Esophagus squamous epithelium (tissue), 5 donors: ENCODE measurements at regions not wholly inside any gene's neighbourhood (a gene's known extent, or its start where the extent isn't known, plus 50 kb on each side); places are given as distances from the start of the nearest gene placed in this dataset.
A peak's percentile ranks its signal among the peaks of the same experiment; 100 is the strongest.

Experiments used
- DNase-seq: peaks from one replicate; lab custom pipeline; 2025; lab: John Stamatoyannopoulos, UW
- H3K27ac ChIP-seq, 4 donors: fragments of 200-600 bp; sonication (generic); one replicate each; pipeline ENCODE4 v1.5.1; 2016 to 2019; ENCODE audit warnings: mild to moderate bottlenecking in 1 of 4
- H3K27me3 ChIP-seq, 4 donors: fragments of 200-600 bp; sonication (generic); 1 replicate in 3 of 4; 2 replicates in 1 of 4; pipeline versions ENCODE4 v1.5.1 to v1.6.0; 2017 to 2021; ENCODE audit warnings: antibody characterized with exemption in 1 of 4
- H3K36me3 ChIP-seq, 3 donors: fragments of 200-600 bp; sonication (generic); one replicate each; pipeline ENCODE4 v1.5.1; 2016 to 2019
- H3K4me1 ChIP-seq, 3 donors: fragments of 200-600 bp; sonication (generic); one replicate each; pipeline ENCODE4 v1.5.1; 2017 to 2019
- H3K4me3 ChIP-seq, 4 donors: fragments of 200-600 bp; sonication (generic); 1 replicate in 3 of 4; 2 replicates in 1 of 4; pipeline ENCODE4 v1.5.1; 2016 to 2019; ENCODE audit warnings: mild to moderate bottlenecking in 2 of 4, moderate library complexity in 1 of 4
- H3K9me3 ChIP-seq, 3 donors: fragments of 200-600 bp; sonication (generic); one replicate each; pipeline ENCODE4 v1.5.1; 2016 to 2019
- POLR2A ChIP-seq, 4 donors: fragments of 450-650 bp; IDR thresholded peaks; one replicate each; pipeline ENCODE4 v1.6.1; 2017; ENCODE audit warnings: antibody characterized with exemption in 4 of 4, mild to moderate bottlenecking in 4 of 4, moderate library complexity in 3 of 4
- WGBS, 2 donors: methylation state at CpG; one replicate each; pipeline ENCODE4 v1.1.5; 2018; 5-methylcytosine and 5-hydroxymethylcytosine counted together
- intact Hi-C: fragments of 100-400 bp; cut with DNase I; formaldehyde crosslinking; loops from one replicate; pipeline ENCODE4 v1.15.0; 2022
- TF ChIP-seq, protein P1 (sequence below), 6 experiments: fragments of 450-650 bp in 4 of 6; fragments of 200-600 bp in 2 of 6; sonication (generic) in 2 of 6; IDR thresholded peaks; one replicate each; pipeline ENCODE4 v1.5.1; 2016 to 2019; ENCODE audit warnings: antibody characterized with exemption in 6 of 6, mild to moderate bottlenecking in 4 of 6, moderate library complexity in 4 of 6
- donor health status: DM: yes; HTN: yes; CAD: no.

DNA sequence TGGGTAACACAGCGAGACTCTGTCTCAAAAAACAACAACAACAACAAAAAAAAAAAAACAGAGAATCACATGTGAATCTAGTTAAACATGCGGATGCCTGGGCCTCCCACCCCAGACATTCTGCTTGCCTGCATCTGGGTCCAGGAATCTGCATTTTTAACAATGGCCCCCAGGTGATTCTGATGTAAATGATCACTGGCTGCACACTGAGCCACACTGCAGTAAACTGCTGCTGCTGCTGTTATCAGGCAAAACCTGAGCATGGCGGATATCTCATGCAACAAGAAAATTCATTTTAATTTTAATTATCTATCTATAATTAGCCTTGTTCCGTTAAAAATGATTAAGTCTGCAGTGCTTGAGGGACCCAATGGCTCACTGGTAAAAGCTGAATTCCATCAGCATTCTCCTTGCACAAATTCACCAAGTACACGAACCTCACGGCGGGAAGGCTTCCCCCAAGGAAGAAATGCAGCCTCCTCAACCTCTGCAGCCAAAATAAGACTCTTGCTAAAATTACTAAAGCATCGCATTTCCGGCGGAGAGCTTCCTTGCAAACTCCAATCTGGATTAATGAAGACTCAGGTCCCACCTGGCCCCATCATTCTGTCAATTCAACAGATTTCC, 81.6 kb upstream of the SNX9 start:
- Histone ChIP-seq H3K27me3 (no peaks in the 10 kb centered on the region), H3K27ac (peak overlapping the region in 2 of 4 donors; percentile 6 to 56), H3K36me3 (no peaks in the 10 kb centered on the region), H3K4me1 (peaks cover 0 to 8% (median 0%) of the 10 kb centered on the region in 3 donors), H3K4me3 (no peak overlapping the region), H3K9me3 (no peaks in the 10 kb centered on the region)
- no peak for DNase-seq
- TF ChIP-seq, protein P1, sequence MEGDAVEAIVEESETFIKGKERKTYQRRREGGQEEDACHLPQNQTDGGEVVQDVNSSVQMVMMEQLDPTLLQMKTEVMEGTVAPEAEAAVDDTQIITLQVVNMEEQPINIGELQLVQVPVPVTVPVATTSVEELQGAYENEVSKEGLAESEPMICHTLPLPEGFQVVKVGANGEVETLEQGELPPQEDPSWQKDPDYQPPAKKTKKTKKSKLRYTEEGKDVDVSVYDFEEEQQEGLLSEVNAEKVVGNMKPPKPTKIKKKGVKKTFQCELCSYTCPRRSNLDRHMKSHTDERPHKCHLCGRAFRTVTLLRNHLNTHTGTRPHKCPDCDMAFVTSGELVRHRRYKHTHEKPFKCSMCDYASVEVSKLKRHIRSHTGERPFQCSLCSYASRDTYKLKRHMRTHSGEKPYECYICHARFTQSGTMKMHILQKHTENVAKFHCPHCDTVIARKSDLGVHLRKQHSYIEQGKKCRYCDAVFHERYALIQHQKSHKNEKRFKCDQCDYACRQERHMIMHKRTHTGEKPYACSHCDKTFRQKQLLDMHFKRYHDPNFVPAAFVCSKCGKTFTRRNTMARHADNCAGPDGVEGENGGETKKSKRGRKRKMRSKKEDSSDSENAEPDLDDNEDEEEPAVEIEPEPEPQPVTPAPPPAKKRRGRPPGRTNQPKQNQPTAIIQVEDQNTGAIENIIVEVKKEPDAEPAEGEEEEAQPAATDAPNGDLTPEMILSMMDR (IDR thresholded peaks at IDR 0.05): no peak
- no peak for TF ChIP-seq POLR2A (IDR thresholded peaks at IDR 0.05)
- 90 to 97% methylated on average over 9 of the region's 10 CpGs for WGBS, 2 donors
- intact Hi-C loops: no loop called here

DNA sequence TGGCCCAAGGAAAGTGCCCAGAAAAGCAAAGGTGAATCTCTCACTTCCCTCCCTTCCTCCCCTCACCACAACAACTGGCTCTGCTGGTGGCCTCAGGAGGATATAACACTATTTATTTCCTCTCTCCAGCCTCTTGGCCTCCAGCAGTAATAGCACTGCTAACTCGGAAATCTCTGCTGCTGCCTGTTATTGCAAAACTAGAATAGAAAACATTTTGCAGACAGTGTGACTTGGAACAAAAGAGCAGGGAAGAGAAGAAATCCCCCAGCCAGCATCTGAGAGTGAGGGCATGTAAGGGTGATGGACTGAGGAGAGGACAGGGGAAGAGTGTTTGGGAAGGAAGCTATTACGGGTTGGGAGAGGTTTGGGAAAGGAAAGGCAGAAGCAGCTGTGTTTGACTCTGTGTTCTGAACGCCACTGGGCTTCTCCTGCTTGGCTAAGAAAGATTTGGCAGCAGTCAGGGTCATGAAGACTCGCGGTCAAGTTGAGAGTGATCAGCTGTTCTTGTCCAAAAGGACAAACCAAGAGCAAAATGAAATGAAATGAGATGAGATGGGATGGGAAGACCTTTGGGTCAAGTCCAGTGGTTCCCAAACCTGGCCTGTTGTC, 81.0 kb upstream of the SNX9 start:
- WGBS, 2 donors: 41 to 58% methylated on average over 4 to 5 of the region's 5 CpGs
- H3K4me3 ChIP-seq: no peak overlapping the region

DNA sequence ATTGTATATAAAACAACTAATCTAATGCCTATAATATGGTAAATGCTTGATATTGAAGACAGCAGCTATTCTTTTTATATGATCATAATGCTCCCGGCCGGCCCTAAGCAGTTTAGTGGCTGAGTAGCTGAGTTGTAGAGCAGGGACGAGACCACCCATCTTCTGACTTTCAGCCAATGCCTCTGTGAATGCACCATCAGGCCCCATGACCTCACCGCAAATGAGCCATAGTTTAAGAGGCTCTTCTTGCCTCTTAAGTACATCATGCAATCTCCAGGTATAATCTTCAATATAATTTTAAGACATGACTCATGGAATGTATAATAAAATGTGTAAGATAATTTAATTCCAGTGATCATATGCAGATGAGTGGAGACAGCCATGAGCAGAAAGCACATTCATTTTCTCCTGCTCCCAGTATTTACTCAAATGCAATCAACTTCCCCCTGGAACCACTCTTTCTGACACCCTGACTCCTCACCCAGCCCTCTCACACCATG, 78.9 kb upstream of the SNX9 start:
- no peak for DNase-seq
- Histone ChIP-seq H3K9me3 (no peaks in the 10 kb centered on the region), H3K36me3 (no peaks in the 10 kb centered on the region), H3K4me1 (peaks cover 0 to 8% (median 0%) of the 10 kb centered on the region in 3 donors), H3K27ac (no peak overlapping the region), H3K27me3 (no peaks in the 10 kb centered on the region), H3K4me3 (no peak overlapping the region)
- 87% methylated on average over 4 of the region's 4 CpGs for WGBS, 2 donors
- TF ChIP-seq, protein P1 (IDR thresholded peaks at IDR 0.05): no peak
- TF ChIP-seq POLR2A (IDR thresholded peaks at IDR 0.05): no peak
- intact Hi-C loops: no loop called here

More for the DNA sequence above, 81.0 kb upstream of the SNX9 start:
- Histone ChIP-seq H3K36me3 (no peaks in the 10 kb centered on the region), H3K4me1 (peaks cover 0 to 8% (median 0%) of the 10 kb centered on the region in 3 donors), H3K9me3 (no peaks in the 10 kb centered on the region), H3K27me3 (no peaks in the 10 kb centered on the region), H3K27ac (peak overlapping the region in 2 of 4 donors; percentile 6 to 56)
- intact Hi-C loops: no loop called here
- no peak for TF ChIP-seq POLR2A (IDR thresholded peaks at IDR 0.05)
- TF ChIP-seq, protein P1 (IDR thresholded peaks at IDR 0.05): no peak
- DNase-seq: no peak

DNA sequence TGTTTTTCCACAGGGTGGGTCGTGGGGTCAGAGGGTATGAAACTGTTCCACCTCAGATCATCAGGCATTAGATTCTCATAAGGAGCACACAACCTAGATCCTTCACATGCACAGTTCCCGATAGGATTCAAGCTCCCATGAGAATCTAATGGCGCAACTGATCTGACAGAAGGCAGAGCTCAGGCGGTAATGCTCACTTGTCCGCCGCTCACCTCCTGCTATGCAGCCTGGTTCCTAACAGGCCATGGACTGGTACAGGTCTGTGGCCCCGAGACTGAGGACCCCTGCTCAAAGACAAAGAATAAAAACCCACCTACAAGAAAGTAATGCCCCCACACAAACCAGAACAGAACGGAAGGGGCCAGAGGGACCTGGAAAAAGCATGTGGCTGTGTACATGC, 76.1 kb upstream of the SNX9 start:
- no peak overlapping the region for H3K4me3 ChIP-seq
- H3K9me3 ChIP-seq: no peaks in the 10 kb centered on the region
- H3K4me1 ChIP-seq: peaks cover 0 to under 1% (median 0%) of the 10 kb centered on the region in 3 donors
- intact Hi-C loops: no loop called here
- no peak for DNase-seq
- TF ChIP-seq, protein P1 (IDR thresholded peaks at IDR 0.05): no peak
- no peak for TF ChIP-seq POLR2A (IDR thresholded peaks at IDR 0.05)
- H3K27ac ChIP-seq: no peak overlapping the region
- H3K36me3 ChIP-seq: no peaks in the 10 kb centered on the region
- WGBS, 2 donors: 88 to 92% methylated on average over 7 to 8 of the region's 8 CpGs
- no peaks in the 10 kb centered on the region for H3K27me3 ChIP-seq

DNA sequence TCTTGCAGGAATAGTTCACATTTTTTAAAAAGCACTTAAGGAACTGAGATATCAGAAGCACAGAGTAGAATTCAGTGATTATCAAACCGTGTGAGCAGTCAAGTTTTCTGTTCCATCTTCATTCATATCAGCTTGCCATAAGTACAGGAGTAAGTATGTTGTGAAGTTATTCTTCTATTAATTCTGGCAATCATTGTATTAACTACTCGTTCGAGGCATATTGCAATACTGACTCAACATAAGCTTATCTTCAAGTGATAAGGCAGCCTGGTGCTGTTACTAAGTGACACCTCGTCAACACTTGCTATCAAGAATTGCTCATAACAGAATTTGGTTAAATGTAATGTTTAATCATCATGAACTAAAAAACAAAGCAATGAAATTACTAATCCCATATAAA, 75.7 kb upstream of the SNX9 start:
- TF ChIP-seq POLR2A (IDR thresholded peaks at IDR 0.05): no peak
- TF ChIP-seq, protein P1 (IDR thresholded peaks at IDR 0.05): no peak
- H3K4me3 ChIP-seq: no peak overlapping the region
- DNase-seq: no peak
- H3K9me3 ChIP-seq: no peaks in the 10 kb centered on the region
- H3K27me3 ChIP-seq: no peaks in the 10 kb centered on the region
- no peak overlapping the region for H3K27ac ChIP-seq
- no peaks in the 10 kb centered on the region for H3K4me1 ChIP-seq
- no peaks in the 10 kb centered on the region for H3K36me3 ChIP-seq
- intact Hi-C loops: no loop called here
- 75 to 80% methylated on average over 4 of the region's 4 CpGs for WGBS, 2 donors
